Activated CD8-positive, alpha-beta memory T cell treated with anti-CD3 and anti-CD28 coated beads, Interleukin-2, amount 50 U/mL, for 48 hours (primary cell): ENCODE measurements at regions not wholly inside any gene's neighbourhood (a gene's known extent, or its start where the extent isn't known, plus 50 kb on each side); places are given as distances from the start of the nearest gene placed in this dataset.

ENCODE experiments used
- DNase-seq: peaks from one replicate; pipeline ENCODE4 v3.0.0-alpha.2; 2020

DNA sequence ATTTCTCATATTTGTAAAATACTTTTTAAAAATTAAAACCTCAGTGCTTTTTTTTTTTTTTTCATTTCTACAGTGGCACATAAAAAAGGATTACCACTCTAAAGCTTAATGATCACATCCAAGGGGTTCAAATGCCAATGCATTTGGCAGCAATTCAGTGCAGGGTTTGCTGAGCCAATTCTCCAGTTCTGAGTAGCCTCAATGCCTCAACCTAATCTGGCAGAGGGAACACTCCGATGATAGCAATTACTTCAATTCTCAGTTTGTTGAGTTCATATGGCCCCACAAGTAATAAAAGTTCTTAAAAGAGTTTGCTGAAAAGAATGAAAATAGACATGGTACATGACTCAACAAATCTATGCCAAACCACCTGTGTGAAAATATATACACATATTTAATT, 79.3 kb upstream of the RBMS3 start:
- DNase-seq, result no peak

GRCh38 chr3:29202378-29202777, 78.5 kb upstream of the RBMS3 start:
- DNase-seq, result no peak

GRCh38 chr3:29203851-29204250, 77.0 kb upstream of the RBMS3 start:
- no peak for DNase-seq

DNA sequence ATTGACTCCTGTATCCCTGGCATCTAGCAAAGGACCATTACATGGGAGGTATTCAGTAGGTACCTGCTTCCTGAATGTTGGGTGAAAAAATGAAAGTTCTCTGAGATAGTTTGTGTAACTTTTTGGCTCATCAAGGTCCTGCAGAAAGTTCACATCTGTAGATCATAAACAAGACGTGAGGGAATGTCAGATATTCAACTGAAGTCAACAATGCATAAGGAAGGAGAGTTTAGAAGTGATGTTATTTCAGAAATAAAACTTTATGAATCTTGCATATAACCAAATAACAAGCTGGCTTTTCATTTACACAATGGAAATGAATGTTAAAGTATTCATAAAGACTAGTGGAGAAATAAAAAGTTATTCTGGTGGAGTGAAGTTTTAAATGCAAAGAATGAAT, 73.4 kb upstream of the RBMS3 start:
- no peak for DNase-seq

- DNase-seq, result no peak
Measured at GRCh38 chr3:29212789-29213433, 68.0 kb upstream of the RBMS3 start.

DNA sequence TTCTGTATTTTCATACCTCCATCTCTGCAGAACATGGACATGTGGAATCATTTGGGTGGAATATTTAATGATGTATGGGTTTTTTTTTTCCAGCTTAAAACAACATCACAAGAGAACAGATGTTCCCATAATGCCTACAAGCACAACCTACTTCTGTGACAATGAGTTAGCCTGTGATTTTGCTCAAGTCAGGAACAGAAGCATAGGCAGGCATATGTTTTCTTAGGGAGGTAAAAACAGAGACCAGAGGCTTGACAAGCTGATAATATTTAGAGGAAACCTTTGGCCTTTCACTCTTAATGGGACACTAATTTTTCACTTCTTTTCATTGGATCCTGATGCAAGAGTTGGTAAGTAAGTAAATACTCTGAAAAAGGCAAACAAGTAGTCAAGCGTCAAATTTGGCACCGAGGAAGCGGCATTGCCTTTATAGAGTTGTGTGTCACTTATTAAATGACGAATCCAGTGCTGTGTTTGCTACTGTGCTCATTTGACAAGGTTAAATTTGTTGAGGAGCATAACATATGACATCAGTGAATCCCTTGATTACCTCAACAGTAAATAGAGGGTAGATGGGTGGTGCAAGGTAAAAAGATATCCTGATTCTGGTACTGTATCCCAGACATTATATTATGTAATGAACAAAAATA, 66.7 kb upstream of the RBMS3 start:
- DNase-seq, result no peak

DNA sequence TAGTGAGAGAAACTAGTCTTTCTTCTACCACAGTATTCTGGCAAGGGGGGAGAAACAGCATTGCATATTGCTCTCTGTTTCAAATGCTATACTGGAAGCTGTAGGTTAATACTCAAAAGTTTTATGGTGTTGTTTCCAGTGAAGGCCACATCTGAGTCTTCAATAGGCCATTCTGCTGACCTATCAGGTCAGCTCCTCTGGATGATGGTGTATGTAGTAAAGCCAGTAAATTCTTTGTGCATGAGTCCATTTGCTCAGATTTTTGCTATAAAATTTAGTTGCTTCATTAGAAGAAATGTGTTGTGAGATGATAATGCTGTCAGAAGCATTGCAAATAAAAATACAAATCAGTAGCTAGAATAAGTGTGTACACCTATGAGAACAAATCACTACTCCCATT, 64.9 kb upstream of the RBMS3 start:
- no peak for DNase-seq

DNA sequence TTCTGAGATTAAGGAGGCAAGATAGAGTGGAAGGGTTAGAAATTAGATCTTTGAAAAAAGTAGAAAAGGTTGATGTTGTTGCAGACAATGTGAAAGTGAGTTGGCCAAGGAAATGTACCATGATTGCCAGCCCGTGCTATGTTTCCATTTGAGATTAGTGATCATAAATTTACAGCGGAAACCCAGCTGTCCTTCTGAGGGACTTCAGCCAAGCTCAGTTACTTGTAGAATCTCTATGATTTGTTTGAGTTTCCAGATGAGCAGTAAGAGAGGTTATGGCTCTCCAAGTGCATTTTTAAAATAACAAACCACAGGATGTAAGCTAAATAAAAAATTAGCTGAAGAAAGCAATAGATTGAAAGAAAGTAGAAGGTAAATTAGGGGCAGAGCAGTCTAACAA, 54.2 kb upstream of the RBMS3 start:
- DNase-seq, result no peak

DNA sequence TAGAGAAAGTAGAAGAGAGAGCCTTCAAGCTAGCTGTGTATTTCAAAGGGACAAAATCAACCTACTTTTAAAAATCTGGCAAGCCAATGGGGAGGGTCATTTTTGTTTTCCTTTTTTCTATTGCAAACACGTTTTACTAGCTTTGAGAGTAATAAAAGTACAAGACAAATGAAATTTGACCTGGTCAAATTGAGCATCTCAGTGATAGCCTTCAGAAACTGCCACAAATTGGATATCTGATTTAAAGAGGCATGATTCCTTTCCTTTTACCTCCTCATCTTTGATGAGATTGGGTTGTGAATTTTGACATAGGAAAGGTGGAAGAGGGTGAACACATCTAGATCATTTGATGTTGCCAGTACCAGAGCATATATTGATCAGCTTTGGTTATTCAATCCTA, 53.6 kb upstream of the RBMS3 start:
- no peak for DNase-seq
